ENCODE measurements at regions not wholly inside any gene's neighbourhood (a gene's known extent, or its start where the extent isn't known, plus 50 kb on each side); places are given as distances from the start of the nearest gene placed in this dataset.

- Histone ChIP-seq H3K36me3 (no peaks in the 10 kb centered on the region), H3K27ac (replicated peaks in 1 of 4) (no peak overlapping the region), H3K4me3 (no peak overlapping the region), H3K9me3 (no peaks in the 10 kb centered on the region), H3K27me3 (no peaks in the 10 kb centered on the region), H3K4me1 (peaks cover 0 to 6% (median 0%) of the 10 kb centered on the region in 4 donors)
- TF ChIP-seq POLR2A (IDR thresholded peaks at IDR 0.05; ENCODE audit: low read depth): no peak
- no peak for TF ChIP-seq CTCF (IDR thresholded peaks at IDR 0.05)
- no peak for TF ChIP-seq EP300 (IDR thresholded peaks at IDR 0.05)
- no peak for TF ChIP-seq POLR2AphosphoS5 (IDR thresholded peaks at IDR 0.05)
- 44% methylated on average over 4 of the region's 4 CpGs for WGBS
- DNase-seq (ENCODE audit: extremely low spot score): no peak
- intact Hi-C loops (cut with DNase I): no loop called here
Measured at GRCh38 chr9:13461414-13461991, 182.0 kb upstream of the MPDZ start.

GRCh38 chr9:13459071-13459470, 179.6 kb upstream of the MPDZ start:
- Histone ChIP-seq H3K27me3 (no peaks in the 10 kb centered on the region), H3K9me3 (no peaks in the 10 kb centered on the region), H3K4me3 (no peak overlapping the region), H3K4me1 (peaks cover 0 to 6% (median 0%) of the 10 kb centered on the region in 4 donors), H3K36me3 (no peaks in the 10 kb centered on the region), H3K27ac (replicated peaks in 1 of 4) (no peak overlapping the region)
- TF ChIP-seq CTCF (IDR thresholded peaks at IDR 0.05) (no peak), EP300 (IDR thresholded peaks at IDR 0.05) (no peak), POLR2AphosphoS5 (IDR thresholded peaks at IDR 0.05) (no peak), POLR2A (IDR thresholded peaks at IDR 0.05; ENCODE audit: low read depth) (no peak)
- WGBS: 91% methylated on average over 3 of the region's 3 CpGs
- DNase-seq (ENCODE audit: extremely low spot score): no peak
- intact Hi-C loops (cut with DNase I): loop anchor here (10.0 kb wide), 1 partner anchor 106 kb away; no protein-coding TSS in a partner anchor

- no peak overlapping the region for H3K4me3 ChIP-seq
- TF ChIP-seq POLR2A (IDR thresholded peaks at IDR 0.05; ENCODE audit: low read depth) (no peak), CTCF (IDR thresholded peaks at IDR 0.05) (no peak), POLR2AphosphoS5 (IDR thresholded peaks at IDR 0.05) (no peak), EP300 (IDR thresholded peaks at IDR 0.05) (no peak)
Measured at GRCh38 chr9:13457795-13458194, 178.3 kb upstream of the MPDZ start.

GRCh38 chr9:13450723-13451122, 171.2 kb upstream of the MPDZ start:
- H3K27me3 ChIP-seq: no peaks in the 10 kb centered on the region
- 91% methylated on average over 3 of the region's 3 CpGs for WGBS
- TF ChIP-seq CTCF (IDR thresholded peaks at IDR 0.05) (no peak), POLR2AphosphoS5 (IDR thresholded peaks at IDR 0.05) (no peak), POLR2A (IDR thresholded peaks at IDR 0.05; ENCODE audit: low read depth) (no peak), EP300 (IDR thresholded peaks at IDR 0.05) (no peak)
- DNase-seq (ENCODE audit: extremely low spot score): no peak
- H3K9me3 ChIP-seq: no peaks in the 10 kb centered on the region
- H3K4me1 ChIP-seq: peaks cover 0 to 7% (median 3%) of the 10 kb centered on the region in 4 donors
- no peak overlapping the region for H3K27ac ChIP-seq (replicated peaks in 1 of 4)
- no peaks in the 10 kb centered on the region for H3K36me3 ChIP-seq
- intact Hi-C loops (cut with DNase I): loop anchor here (10.0 kb wide), 1 partner anchor 114 kb away; no protein-coding TSS in a partner anchor
- H3K4me3 ChIP-seq: no peak overlapping the region

More at GRCh38 chr9:13457795-13458194, 178.3 kb upstream of the MPDZ start:
- Histone ChIP-seq H3K4me1 (peaks cover 0 to 6% (median 0%) of the 10 kb centered on the region in 4 donors), H3K36me3 (no peaks in the 10 kb centered on the region), H3K27me3 (no peaks in the 10 kb centered on the region), H3K9me3 (no peaks in the 10 kb centered on the region), H3K27ac (replicated peaks in 1 of 4) (no peak overlapping the region)
- intact Hi-C loops (cut with DNase I): loop anchor here (10.0 kb wide), 1 partner anchor 107 kb away; no protein-coding TSS in a partner anchor
- DNase-seq (ENCODE audit: extremely low spot score): no peak
- 72% methylated on average over 1 of the region's 1 CpG for WGBS

Data from esophagus muscularis mucosa (tissue), 4 donors.